Stomach smooth muscle (tissue), 2 donors: ENCODE measurements at regions not wholly inside any gene's neighbourhood (a gene's known extent, or its start where the extent isn't known, plus 50 kb on each side); places are given as distances from the start of the nearest gene placed in this dataset.

Experiments used
- H3K27ac ChIP-seq: one replicate; pipeline ENCODE4 v1.7.0; 2013; ENCODE audit warnings: mild to moderate bottlenecking, low read length, inconsistent platforms
- H3K27me3 ChIP-seq, 2 donors: one replicate each; pipeline ENCODE4 v1.7.0; 2013; ENCODE audit warnings: low read length in 2 of 2; ENCODE audit not compliant: insufficient read depth in 2 of 2, control insufficient read depth in 1 of 2
- H3K36me3 ChIP-seq, 2 donors: one replicate each; pipeline ENCODE4 v1.7.0; 2013; ENCODE audit warnings: low read length in 2 of 2; ENCODE audit not compliant: control insufficient read depth in 2 of 2, insufficient read depth in 2 of 2
- H3K4me1 ChIP-seq: one replicate; pipeline ENCODE4 v1.7.0; 2013; ENCODE audit warnings: low read length; ENCODE audit not compliant: control insufficient read depth, insufficient read depth
- H3K4me3 ChIP-seq, 2 donors: one replicate each; pipeline ENCODE4 v1.7.0; 2013; ENCODE audit warnings: low read length in 2 of 2
- H3K9ac ChIP-seq, 2 donors: one replicate each; pipeline ENCODE4 v1.7.0; 2013; ENCODE audit warnings: low read length in 2 of 2, mild to moderate bottlenecking in 1 of 2
- H3K9me3 ChIP-seq, 2 donors: one replicate each; pipeline ENCODE4 v1.7.0; 2013; ENCODE audit warnings: low read length in 2 of 2; ENCODE audit not compliant: control insufficient read depth in 2 of 2
- donor health status: healthy.
- donor health status: Pancreatic carcinoma.

- H3K27ac ChIP-seq: no peak overlapping the region
- no peaks in the 10 kb centered on the region for H3K4me1 ChIP-seq
- H3K36me3 ChIP-seq: no peaks in the 10 kb centered on the region
- no peaks in the 10 kb centered on the region for H3K27me3 ChIP-seq
- no peak overlapping the region for H3K4me3 ChIP-seq
- peaks cover 0 to 2% of the 10 kb centered on the region in 2 donors for H3K9me3 ChIP-seq
- H3K9ac ChIP-seq: no peak overlapping the region
Observed at GRCh38 chr10:4176500-4177281, 391.7 kb upstream of the KLF6 start.

DNA sequence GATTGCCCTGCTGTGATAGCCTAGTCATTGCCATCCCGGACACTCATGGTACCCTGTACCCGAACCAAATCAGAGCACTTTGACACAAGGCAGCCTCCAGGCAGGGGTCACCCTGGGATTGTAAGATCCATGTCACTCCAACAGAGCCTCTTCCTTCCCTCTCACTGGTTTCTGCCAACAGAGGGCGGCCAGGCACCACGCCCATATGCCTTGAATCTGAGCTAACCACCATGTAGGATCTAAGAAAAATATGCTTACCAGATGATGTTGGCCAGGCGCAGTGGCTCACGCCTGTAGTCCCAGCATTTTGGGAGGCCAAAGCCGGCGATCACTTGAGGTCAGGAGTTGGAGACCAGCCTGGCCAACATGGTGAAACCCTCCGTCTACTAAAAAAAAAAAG is 389.2 kb upstream of the KLF6 start:
- Histone ChIP-seq H3K4me3 (no peak overlapping the region), H3K27me3 (no peaks in the 10 kb centered on the region), H3K27ac (no peak overlapping the region), H3K36me3 (no peaks in the 10 kb centered on the region), H3K4me1 (no peaks in the 10 kb centered on the region), H3K9ac (no peak overlapping the region), H3K9me3 (peaks cover 0 to 2% of the 10 kb centered on the region in 2 donors)

GRCh38 chr10:4170633-4171314 is 385.8 kb upstream of the KLF6 start:
- H3K36me3 ChIP-seq: no peaks in the 10 kb centered on the region
- H3K4me1 ChIP-seq: no peaks in the 10 kb centered on the region
- H3K9me3 ChIP-seq: peaks cover 0 to 2% of the 10 kb centered on the region in 2 donors
- H3K9ac ChIP-seq: no peak overlapping the region
- no peaks in the 10 kb centered on the region for H3K27me3 ChIP-seq
- no peak overlapping the region for H3K4me3 ChIP-seq
- no peak overlapping the region for H3K27ac ChIP-seq

GRCh38 chr10:4170181-4170580 is 385.2 kb upstream of the KLF6 start:
- Histone ChIP-seq H3K27me3 (no peaks in the 10 kb centered on the region), H3K36me3 (no peaks in the 10 kb centered on the region), H3K4me3 (no peak overlapping the region), H3K4me1 (no peaks in the 10 kb centered on the region), H3K9ac (no peak overlapping the region), H3K9me3 (peaks cover 0 to 2% of the 10 kb centered on the region in 2 donors), H3K27ac (no peak overlapping the region)

DNA sequence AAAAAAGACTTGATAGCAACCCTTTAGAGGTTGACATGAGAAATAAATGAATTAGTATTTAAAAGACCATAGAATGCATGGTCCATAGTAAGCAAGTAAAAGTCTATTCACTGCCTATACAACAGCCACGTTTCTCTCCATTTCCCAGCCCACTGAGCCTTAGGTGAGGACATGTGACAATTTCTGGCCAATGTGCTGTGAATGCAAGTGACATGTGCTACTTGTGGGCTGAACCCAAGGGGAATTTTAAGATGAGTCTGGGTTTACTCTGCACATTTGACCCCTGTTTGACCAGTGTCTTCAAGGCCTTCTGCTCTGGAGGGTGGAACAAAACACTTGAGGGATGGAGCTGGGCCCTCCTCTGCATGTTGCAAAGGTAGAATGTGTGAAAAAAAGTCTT is 384.4 kb upstream of the KLF6 start:
- Histone ChIP-seq H3K4me3 (no peak overlapping the region), H3K36me3 (no peaks in the 10 kb centered on the region), H3K27me3 (no peaks in the 10 kb centered on the region), H3K9ac (no peak overlapping the region), H3K9me3 (peaks cover 0 to 2% of the 10 kb centered on the region in 2 donors), H3K4me1 (no peaks in the 10 kb centered on the region), H3K27ac (no peak overlapping the region)

GRCh38 chr10:4167216-4167615 is 382.2 kb upstream of the KLF6 start:
- Histone ChIP-seq H3K9ac (no peak overlapping the region), H3K4me3 (no peak overlapping the region), H3K27me3 (no peaks in the 10 kb centered on the region), H3K27ac (no peak overlapping the region), H3K36me3 (no peaks in the 10 kb centered on the region), H3K9me3 (no peaks in the 10 kb centered on the region), H3K4me1 (no peaks in the 10 kb centered on the region)

- Histone ChIP-seq H3K27ac (no peak overlapping the region), H3K9ac (no peak overlapping the region), H3K36me3 (no peaks in the 10 kb centered on the region), H3K27me3 (no peaks in the 10 kb centered on the region), H3K4me1 (no peaks in the 10 kb centered on the region), H3K9me3 (no peaks in the 10 kb centered on the region), H3K4me3 (no peak overlapping the region)
Observed at GRCh38 chr10:4162571-4163286, 377.7 kb upstream of the KLF6 start.

DNA sequence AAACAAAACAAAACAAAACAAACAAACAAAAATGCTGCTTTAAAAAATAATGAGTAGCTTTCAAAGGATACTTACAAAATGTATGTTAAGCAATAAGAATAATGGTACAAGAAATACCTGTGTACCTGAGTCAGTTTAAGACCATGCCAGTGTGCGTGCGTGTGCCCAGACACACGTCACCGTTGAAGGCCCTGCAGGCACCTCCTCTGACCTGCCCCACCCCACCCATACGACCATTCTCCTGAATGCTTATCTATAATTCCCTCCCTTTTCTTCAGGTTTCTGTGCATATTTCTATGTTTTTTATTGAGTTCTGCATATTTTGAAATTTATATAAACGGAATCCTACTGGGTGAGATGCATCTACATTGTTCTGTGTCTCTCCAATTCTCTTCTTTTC is 374.2 kb upstream of the KLF6 start:
- no peaks in the 10 kb centered on the region for H3K27me3 ChIP-seq
- H3K4me1 ChIP-seq: no peaks in the 10 kb centered on the region

DNA sequence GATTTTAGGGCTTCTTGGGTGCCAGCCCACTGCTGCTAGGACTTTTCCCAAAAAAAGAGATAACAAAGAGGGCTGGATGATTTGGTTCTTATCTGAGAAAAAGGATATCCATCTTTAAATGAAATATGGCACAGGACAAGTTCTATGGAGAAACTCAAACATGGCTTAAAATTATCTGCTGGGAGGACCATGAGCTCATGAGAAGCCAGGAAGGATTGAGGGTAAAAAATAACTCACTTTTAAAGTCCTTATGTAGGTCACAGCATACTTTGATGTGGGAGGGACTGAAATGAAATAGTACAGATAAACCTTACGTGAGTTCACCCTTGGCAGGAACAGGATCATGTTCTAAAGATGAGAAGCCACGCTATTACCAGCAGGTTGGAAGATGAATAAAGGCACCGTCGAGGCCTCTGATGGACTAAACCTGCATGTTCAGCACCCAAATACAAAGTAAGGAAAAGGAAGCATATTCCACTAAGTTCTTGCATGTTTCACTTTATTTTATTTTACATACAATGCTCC is 369.2 kb upstream of the KLF6 start:
- Histone ChIP-seq H3K36me3 (no peaks in the 10 kb centered on the region), H3K27ac (no peak overlapping the region)

More for the DNA sequence above, 374.2 kb upstream of the KLF6 start:
- H3K9ac ChIP-seq: no peak overlapping the region
- H3K36me3 ChIP-seq: no peaks in the 10 kb centered on the region
- no peaks in the 10 kb centered on the region for H3K9me3 ChIP-seq
- no peak overlapping the region for H3K4me3 ChIP-seq
- H3K27ac ChIP-seq: no peak overlapping the region

DNA sequence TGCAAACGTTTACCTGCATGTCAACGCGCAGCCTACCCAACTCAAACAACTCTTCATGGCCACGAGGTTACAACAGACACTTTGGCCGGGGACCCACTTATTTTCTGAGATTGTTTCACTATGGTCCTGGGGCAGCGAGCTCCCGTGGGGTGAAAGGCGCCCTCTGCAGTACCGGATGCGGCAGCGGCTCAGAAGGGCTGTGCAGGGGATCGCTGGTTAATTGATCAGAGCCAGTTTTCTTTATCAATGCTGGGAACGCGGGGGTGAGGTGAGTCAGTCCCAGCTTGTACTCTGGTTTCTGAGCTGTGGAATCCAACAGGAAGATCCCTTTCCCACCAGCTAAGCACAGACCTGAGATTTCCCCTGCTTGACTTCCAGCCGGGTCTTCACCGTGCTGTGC is 366.5 kb upstream of the KLF6 start:
- H3K27ac ChIP-seq: no peak overlapping the region
- H3K27me3 ChIP-seq: no peaks in the 10 kb centered on the region
- no peak overlapping the region for H3K9ac ChIP-seq
- H3K4me1 ChIP-seq: no peaks in the 10 kb centered on the region
- H3K36me3 ChIP-seq: no peaks in the 10 kb centered on the region
- no peak overlapping the region for H3K4me3 ChIP-seq
- H3K9me3 ChIP-seq: no peaks in the 10 kb centered on the region

More for the DNA sequence above, 369.2 kb upstream of the KLF6 start:
- Histone ChIP-seq H3K4me3 (no peak overlapping the region), H3K4me1 (no peaks in the 10 kb centered on the region), H3K9me3 (no peaks in the 10 kb centered on the region), H3K27me3 (no peaks in the 10 kb centered on the region), H3K9ac (no peak overlapping the region)
